AG09309 (cell line): ENCODE measurements at regions not wholly inside any gene's neighbourhood (a gene's known extent, or its start where the extent isn't known, plus 50 kb on each side); places are given as distances from the start of the nearest gene placed in this dataset.

Source experiments
- DNase-seq: peaks from one replicate; pipeline ENCODE4 v3.0.0-alpha.2; 2010; ENCODE audit warnings: low read depth
- H3K4me3 ChIP-seq: 2 replicates; pipeline ENCODE4 v1.5.1; 2011; ENCODE audit warnings: mild to moderate bottlenecking, low read depth, low read length, moderate library complexity; ENCODE audit not compliant: control insufficient read depth
- TF ChIP-seq, protein P1 (sequence below): IDR thresholded peaks from 2 replicates; pipeline ENCODE4 v1.5.1; 2011; ENCODE audit warnings: mild to moderate bottlenecking, low read depth, low read length, inconsistent platforms; ENCODE audit not compliant: insufficient read depth, control insufficient read depth; ENCODE audit errors: missing control alignments

DNA sequence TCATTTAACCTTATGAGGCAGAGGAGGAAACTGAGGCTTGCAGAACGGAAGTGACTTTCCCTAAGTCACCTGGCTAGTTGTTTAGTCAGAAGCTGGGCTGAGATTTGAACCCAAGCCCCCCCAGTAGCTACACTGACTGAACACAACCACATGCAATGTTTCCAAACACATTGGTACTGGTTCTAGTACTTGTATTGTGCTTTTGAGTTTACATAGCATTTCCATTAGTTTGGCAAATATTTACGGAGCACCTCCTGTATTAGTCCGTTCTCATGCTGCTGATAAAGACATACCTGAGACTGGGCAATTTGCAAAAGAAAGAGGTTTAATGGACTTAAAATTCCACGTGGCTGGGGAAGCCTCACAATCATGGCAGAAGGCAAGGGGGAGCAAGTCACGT, 56.3 kb upstream of the ITGA11 start:
- DNase-seq, result no peak
- TF ChIP-seq, protein P1, sequence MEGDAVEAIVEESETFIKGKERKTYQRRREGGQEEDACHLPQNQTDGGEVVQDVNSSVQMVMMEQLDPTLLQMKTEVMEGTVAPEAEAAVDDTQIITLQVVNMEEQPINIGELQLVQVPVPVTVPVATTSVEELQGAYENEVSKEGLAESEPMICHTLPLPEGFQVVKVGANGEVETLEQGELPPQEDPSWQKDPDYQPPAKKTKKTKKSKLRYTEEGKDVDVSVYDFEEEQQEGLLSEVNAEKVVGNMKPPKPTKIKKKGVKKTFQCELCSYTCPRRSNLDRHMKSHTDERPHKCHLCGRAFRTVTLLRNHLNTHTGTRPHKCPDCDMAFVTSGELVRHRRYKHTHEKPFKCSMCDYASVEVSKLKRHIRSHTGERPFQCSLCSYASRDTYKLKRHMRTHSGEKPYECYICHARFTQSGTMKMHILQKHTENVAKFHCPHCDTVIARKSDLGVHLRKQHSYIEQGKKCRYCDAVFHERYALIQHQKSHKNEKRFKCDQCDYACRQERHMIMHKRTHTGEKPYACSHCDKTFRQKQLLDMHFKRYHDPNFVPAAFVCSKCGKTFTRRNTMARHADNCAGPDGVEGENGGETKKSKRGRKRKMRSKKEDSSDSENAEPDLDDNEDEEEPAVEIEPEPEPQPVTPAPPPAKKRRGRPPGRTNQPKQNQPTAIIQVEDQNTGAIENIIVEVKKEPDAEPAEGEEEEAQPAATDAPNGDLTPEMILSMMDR, result no peak
- H3K4me3 ChIP-seq, result no peak overlapping the region

DNA sequence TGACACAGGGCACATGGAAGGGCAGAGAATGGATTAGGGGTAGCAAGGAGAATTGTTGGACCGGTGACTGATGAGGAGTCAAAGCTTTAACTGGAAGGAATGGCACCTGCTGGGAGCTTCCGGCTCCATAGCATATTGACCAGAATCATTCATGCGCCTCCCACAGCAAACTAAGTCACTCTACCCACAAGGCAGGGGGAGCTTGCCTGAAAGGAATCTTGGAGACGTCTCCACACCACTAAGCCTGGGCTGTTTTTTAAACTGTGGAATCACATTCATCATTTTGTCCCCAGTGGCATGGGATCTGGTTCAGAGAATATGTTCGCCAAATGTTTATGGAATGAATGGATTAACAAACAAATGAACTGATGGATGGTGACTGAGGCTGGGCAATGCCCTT, 57.0 kb upstream of the ITGA11 start:
- H3K4me3 ChIP-seq, result no peak overlapping the region
- TF ChIP-seq, protein P1, result no peak

DNA sequence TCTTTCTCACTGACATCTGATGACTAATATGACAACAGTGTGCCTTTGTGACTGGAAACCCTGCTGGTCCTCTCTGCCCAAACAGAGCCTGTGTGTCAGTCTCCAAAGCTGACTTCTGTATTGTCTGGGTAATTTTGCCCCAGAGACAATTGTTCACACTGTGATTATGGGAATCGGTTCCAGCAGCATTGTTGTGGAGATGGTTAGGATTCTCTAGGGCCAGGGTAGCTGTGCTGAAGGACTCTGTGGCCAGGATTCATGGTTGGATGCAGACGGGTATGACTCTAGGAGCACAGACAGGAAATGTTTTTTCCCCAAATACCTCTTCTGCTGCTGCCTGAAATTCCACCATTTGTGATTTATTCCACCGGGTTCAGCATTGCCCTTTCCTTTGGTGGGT, 57.5 kb upstream of the ITGA11 start:
- H3K4me3 ChIP-seq, result no peak overlapping the region
- TF ChIP-seq, protein P1, result no peak
- no peak for DNase-seq

More for the DNA sequence above, 57.0 kb upstream of the ITGA11 start:
- no peak for DNase-seq

DNA sequence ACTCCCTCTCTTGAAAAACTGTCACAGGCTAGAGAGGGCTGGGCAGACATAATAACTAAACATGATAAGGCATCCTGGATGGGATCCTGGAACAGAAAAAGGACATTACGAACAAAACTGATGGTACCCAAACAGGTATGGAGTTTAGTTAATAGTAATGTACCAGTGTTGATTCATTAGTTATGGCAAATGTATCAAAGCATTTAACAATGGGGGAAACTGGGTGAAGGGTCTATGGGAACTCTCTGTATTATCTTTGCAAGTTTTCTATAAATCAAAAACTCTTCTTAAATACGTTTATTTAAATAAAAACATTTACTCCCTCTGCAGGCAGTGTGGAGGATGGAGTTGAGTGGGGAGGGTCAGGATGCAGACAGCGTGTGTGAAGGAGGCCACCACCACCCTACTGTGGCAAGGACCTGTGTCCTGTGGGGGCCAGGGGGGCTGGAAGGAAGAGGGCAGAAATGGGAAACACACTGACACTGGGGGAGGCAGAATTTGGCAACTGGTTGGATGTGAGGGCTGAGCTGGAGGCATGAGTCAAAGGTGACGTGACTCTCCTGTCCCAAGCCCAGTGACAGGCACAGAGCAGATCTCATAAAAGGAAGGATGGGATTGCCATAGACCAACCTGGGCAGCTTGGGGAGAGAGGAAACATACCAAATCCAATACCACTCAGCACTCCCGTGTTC, 59.6 kb upstream of the ITGA11 start:
- DNase-seq, result no peak
- no peak overlapping the region for H3K4me3 ChIP-seq
- TF ChIP-seq, protein P1, result no peak

DNA sequence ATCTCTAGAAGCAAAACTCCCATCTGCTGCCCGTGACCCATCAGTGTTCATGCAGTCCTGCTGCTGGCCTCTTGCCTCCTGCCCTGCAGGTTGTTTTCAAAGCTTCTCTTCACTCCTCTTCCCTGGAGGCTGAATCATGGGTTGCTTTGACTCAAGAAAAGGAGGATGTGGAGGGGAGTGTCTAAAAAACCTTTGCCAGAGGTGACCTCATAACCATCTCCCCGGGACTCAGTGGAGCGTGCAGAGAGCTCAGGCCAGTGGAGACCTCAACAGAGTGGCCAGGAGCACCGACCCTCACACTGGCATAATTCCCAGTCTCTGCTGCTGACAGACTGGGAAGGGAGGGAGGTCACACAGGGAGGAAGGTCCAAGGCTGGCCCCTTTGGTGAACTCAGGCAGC, 60.9 kb upstream of the ITGA11 start:
- no peak overlapping the region for H3K4me3 ChIP-seq
- TF ChIP-seq, protein P1, result no peak
- DNase-seq, result no peak

DNA sequence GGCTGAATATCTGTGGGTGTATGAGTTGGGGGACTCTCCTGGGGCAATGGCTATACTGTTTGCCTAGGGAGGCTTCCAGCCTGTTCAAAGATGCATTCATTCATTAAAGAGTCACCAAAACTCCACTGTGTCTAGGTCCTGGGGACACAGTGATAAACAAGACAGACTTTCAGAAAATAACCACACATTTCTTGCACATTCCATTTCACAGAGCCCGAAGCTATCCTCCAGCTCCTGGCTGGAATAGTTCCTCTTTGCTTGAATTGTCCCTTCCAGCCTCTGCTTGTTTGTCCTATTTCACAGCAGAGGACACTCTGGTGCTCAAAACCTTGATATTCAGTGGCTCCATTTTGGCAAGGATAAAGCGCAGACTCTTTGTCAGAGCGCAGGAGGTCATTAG, 61.7 kb upstream of the ITGA11 start:
- TF ChIP-seq, protein P1, result no peak
- no peak overlapping the region for H3K4me3 ChIP-seq
- DNase-seq, result no peak
